ENCODE measurements at regions not wholly inside any gene's neighbourhood (a gene's known extent, or its start where the extent isn't known, plus 50 kb on each side); places are given as distances from the start of the nearest gene placed in this dataset.

- TF ChIP-seq RAD21 (conservative IDR thresholded peaks at IDR 0.05): no peak
- TF ChIP-seq CTCF (IDR thresholded peaks at IDR 0.05; ENCODE audit: poor library complexity, severe bottlenecking): no peak
- no peak for TF ChIP-seq REST (IDR thresholded peaks at IDR 0.05; ENCODE audit: borderline replicate concordance)
- TF ChIP-seq POLR2AphosphoS5 (IDR thresholded peaks at IDR 0.05): no peak
- no peak for TF ChIP-seq EP300 (conservative IDR thresholded peaks at IDR 0.05; ENCODE audit: poor library complexity, severe bottlenecking)
- TF ChIP-seq SMC3 (conservative IDR thresholded peaks at IDR 0.05; ENCODE audit: poor library complexity): no peak
- no peak for TF ChIP-seq TAF1 (IDR thresholded peaks at IDR 0.05; ENCODE audit: low read depth)
Observed at GRCh38 chr10:21170216-21170615, 273.1 kb upstream of the NEBL start.
